ENCODE measurements at regions not wholly inside any gene's neighbourhood (a gene's known extent, or its start where the extent isn't known, plus 50 kb on each side); places are given as distances from the start of the nearest gene placed in this dataset.

DNA sequence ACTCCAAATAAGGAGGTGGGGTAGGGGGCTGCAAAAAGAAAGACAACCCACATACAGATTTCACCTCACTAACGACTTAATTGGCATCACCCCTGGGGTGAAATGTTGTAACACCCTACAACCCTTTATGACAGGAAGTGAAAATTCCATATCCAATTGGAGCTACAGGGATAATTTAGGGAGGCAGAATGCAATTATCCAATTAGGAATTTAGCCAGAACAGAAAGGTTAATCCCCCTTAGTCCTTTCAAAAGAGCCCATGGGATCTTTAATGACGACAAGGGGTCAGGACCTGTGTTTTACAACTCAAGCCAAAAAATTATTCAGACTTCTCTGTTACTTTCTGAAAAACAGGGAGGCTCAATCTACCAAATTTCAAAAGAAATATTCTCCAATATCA is 1027.1 kb downstream of the TMEM182 start:
- DNase-seq (ENCODE audit: low spot score) (no peak), ATAC-seq (ENCODE audit: insufficient number of reproducible peaks, low FRiP score, low read depth) (no peak)
- no peak overlapping the region for H3K27ac ChIP-seq
- no peaks in the 10 kb centered on the region for H3K9me3 ChIP-seq
- H3K4me3 ChIP-seq = no peak overlapping the region
- no peaks in the 10 kb centered on the region for H3K36me3 ChIP-seq
- H3K27me3 ChIP-seq (replicated peaks; ENCODE audit: insufficient read depth) = no peaks in the 10 kb centered on the region
- H3K4me1 ChIP-seq (ENCODE audit: control insufficient read depth in 1 of 2, low read depth in 2 of 2) = peaks cover 0 to 12% of the 10 kb centered on the region in 2 donors
- TF ChIP-seq, protein P1, sequence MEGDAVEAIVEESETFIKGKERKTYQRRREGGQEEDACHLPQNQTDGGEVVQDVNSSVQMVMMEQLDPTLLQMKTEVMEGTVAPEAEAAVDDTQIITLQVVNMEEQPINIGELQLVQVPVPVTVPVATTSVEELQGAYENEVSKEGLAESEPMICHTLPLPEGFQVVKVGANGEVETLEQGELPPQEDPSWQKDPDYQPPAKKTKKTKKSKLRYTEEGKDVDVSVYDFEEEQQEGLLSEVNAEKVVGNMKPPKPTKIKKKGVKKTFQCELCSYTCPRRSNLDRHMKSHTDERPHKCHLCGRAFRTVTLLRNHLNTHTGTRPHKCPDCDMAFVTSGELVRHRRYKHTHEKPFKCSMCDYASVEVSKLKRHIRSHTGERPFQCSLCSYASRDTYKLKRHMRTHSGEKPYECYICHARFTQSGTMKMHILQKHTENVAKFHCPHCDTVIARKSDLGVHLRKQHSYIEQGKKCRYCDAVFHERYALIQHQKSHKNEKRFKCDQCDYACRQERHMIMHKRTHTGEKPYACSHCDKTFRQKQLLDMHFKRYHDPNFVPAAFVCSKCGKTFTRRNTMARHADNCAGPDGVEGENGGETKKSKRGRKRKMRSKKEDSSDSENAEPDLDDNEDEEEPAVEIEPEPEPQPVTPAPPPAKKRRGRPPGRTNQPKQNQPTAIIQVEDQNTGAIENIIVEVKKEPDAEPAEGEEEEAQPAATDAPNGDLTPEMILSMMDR (IDR thresholded peaks at IDR 0.05) = no peak

GRCh38 chr2:103789381-103790095 is 1027.7 kb downstream of the TMEM182 start:
- ATAC-seq (ENCODE audit: insufficient number of reproducible peaks, low FRiP score, low read depth) = no peak
- DNase-seq (ENCODE audit: low spot score) = no peak

GRCh38 chr2:103792042-103792441 is 1030.2 kb downstream of the TMEM182 start:
- Histone ChIP-seq H3K27me3 (replicated peaks; ENCODE audit: insufficient read depth) (no peaks in the 10 kb centered on the region), H3K4me1 (ENCODE audit: control insufficient read depth in 1 of 2, low read depth in 2 of 2) (peaks cover 0 to 12% of the 10 kb centered on the region in 2 donors), H3K4me3 (no peak overlapping the region), H3K9me3 (no peaks in the 10 kb centered on the region), H3K36me3 (no peaks in the 10 kb centered on the region), H3K27ac (no peak overlapping the region)
- TF ChIP-seq, protein P1 (IDR thresholded peaks at IDR 0.05) = no peak
- DNase-seq (ENCODE audit: low spot score) (no peak), ATAC-seq (ENCODE audit: insufficient number of reproducible peaks, low FRiP score, low read depth) (no peak)

More at GRCh38 chr2:103789381-103790095, 1027.7 kb downstream of the TMEM182 start:
- H3K4me1 ChIP-seq (ENCODE audit: control insufficient read depth in 1 of 2, low read depth in 2 of 2) = peaks cover 0 to 12% of the 10 kb centered on the region in 2 donors
- H3K9me3 ChIP-seq = no peaks in the 10 kb centered on the region
- no peaks in the 10 kb centered on the region for H3K27me3 ChIP-seq (replicated peaks; ENCODE audit: insufficient read depth)
- no peak overlapping the region for H3K27ac ChIP-seq
- TF ChIP-seq, protein P1 (IDR thresholded peaks at IDR 0.05) = no peak
- H3K4me3 ChIP-seq = no peak overlapping the region
- H3K36me3 ChIP-seq = no peaks in the 10 kb centered on the region

- DNase-seq (ENCODE audit: low spot score) = no peak
- Histone ChIP-seq H3K9me3 (no peaks in the 10 kb centered on the region), H3K4me1 (ENCODE audit: control insufficient read depth in 1 of 2, low read depth in 2 of 2) (no peaks in the 10 kb centered on the region), H3K4me3 (no peak overlapping the region), H3K27me3 (replicated peaks; ENCODE audit: insufficient read depth) (no peaks in the 10 kb centered on the region), H3K36me3 (no peaks in the 10 kb centered on the region), H3K27ac (no peak overlapping the region)
- no peak for ATAC-seq (ENCODE audit: insufficient number of reproducible peaks, low FRiP score, low read depth)
- TF ChIP-seq, protein P1 (IDR thresholded peaks at IDR 0.05) = no peak
Measured at GRCh38 chr2:103798291-103798690, 1036.5 kb downstream of the TMEM182 start.

GRCh38 chr2:103804013-103804412 is 1042.2 kb downstream of the TMEM182 start:
- no peak overlapping the region for H3K4me3 ChIP-seq
- no peak for DNase-seq (ENCODE audit: low spot score)
- no peak overlapping the region for H3K27ac ChIP-seq
- no peaks in the 10 kb centered on the region for H3K36me3 ChIP-seq
- H3K27me3 ChIP-seq (replicated peaks; ENCODE audit: insufficient read depth) = no peaks in the 10 kb centered on the region
- ATAC-seq (ENCODE audit: insufficient number of reproducible peaks, low FRiP score, low read depth) = no peak
- TF ChIP-seq, protein P1 (IDR thresholded peaks at IDR 0.05) = no peak
- no peaks in the 10 kb centered on the region for H3K9me3 ChIP-seq
- H3K4me1 ChIP-seq (ENCODE audit: control insufficient read depth in 1 of 2, low read depth in 2 of 2) = no peaks in the 10 kb centered on the region

Measured in thoracic aorta (tissue), 2 donors.